ENCODE measurements at regions not wholly inside any gene's neighbourhood (a gene's known extent, or its start where the extent isn't known, plus 50 kb on each side); places are given as distances from the start of the nearest gene placed in this dataset.

DNA sequence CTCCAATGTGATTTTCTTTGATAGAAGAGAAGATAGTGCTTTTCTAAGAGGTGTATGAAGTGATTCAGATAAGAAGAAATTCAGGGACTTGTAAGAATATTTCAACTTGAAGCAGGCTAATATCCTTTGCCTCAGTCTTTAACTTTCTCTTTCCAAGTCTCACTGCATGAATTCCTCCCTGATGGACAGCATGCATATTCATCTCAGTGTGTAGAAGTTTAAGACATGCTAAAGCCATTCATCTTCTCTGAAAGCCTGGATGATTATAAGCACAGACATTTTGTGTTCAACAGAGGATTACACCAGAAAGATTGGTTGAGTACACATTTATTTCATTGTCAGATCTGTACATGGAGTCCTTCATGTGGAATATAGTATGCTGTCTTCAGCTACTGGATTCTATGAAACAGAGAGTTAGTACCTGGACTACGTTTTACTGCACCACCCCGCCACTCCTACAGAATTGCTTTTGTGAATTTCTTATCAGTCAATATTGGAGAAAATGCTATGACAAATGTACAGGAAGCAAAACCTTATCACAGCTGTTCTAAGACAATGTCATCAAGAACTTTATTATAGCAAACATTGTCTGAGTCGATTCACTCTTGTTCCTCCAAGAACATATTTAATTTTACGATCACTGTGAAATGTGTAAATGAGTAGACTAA, 1346.1 kb downstream of the OTOL1 start:
- TF ChIP-seq, protein P1, sequence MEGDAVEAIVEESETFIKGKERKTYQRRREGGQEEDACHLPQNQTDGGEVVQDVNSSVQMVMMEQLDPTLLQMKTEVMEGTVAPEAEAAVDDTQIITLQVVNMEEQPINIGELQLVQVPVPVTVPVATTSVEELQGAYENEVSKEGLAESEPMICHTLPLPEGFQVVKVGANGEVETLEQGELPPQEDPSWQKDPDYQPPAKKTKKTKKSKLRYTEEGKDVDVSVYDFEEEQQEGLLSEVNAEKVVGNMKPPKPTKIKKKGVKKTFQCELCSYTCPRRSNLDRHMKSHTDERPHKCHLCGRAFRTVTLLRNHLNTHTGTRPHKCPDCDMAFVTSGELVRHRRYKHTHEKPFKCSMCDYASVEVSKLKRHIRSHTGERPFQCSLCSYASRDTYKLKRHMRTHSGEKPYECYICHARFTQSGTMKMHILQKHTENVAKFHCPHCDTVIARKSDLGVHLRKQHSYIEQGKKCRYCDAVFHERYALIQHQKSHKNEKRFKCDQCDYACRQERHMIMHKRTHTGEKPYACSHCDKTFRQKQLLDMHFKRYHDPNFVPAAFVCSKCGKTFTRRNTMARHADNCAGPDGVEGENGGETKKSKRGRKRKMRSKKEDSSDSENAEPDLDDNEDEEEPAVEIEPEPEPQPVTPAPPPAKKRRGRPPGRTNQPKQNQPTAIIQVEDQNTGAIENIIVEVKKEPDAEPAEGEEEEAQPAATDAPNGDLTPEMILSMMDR (IDR thresholded peaks at IDR 0.05; ENCODE audit: low read depth, low read length, missing control alignments) = no peak
- DNase-seq (ENCODE audit: extremely low read depth, low read depth) = no peak
- no peak overlapping the region for H3K4me3 ChIP-seq (replicated peaks; ENCODE audit: low read depth, low read length)

DNA sequence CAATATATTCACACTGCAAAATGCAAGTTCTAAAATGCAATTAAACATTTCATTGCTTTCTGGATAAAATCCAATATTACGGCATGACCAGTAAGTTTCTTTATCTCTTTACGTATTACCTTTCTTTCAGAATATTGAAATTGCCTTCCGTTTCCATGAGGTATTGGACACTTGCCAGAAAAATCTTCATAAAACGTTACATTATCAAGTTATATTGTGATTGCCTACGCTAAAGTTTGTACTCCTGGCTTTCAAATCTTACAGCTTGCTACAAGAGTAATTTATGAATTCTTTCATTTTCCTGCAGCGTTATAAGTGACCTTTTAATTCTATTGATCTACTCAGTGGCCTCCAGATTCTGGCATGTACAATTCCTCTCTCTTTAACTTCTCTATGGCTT, 1349.3 kb downstream of the OTOL1 start:
- H3K4me3 ChIP-seq (replicated peaks; ENCODE audit: low read depth, low read length) = no peak overlapping the region
- DNase-seq (ENCODE audit: extremely low read depth, low read depth) = no peak
- TF ChIP-seq, protein P1 (IDR thresholded peaks at IDR 0.05; ENCODE audit: low read depth, low read length, missing control alignments) = no peak

DNA sequence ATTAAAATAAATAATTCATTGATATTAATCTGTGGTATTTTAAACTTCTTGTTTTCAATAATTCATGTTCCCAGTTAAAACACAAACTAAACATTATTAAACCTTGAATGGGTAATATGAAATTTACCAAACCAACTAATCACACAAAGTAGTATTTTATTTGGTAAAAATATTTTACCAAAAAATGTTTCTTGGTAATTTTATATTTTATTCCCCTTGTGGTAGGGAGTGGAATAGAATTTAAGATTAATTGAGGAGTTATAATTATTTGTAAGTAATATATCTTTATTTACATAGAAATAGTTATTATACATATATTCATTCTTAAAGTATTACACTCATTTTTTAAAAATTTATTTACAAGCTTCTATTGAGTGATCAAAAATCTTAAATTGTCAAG, 1350.9 kb downstream of the OTOL1 start:
- DNase-seq (ENCODE audit: extremely low read depth, low read depth) = no peak
- H3K4me3 ChIP-seq (replicated peaks; ENCODE audit: low read depth, low read length) = no peak overlapping the region
- TF ChIP-seq, protein P1 (IDR thresholded peaks at IDR 0.05; ENCODE audit: low read depth, low read length, missing control alignments) = no peak

DNA sequence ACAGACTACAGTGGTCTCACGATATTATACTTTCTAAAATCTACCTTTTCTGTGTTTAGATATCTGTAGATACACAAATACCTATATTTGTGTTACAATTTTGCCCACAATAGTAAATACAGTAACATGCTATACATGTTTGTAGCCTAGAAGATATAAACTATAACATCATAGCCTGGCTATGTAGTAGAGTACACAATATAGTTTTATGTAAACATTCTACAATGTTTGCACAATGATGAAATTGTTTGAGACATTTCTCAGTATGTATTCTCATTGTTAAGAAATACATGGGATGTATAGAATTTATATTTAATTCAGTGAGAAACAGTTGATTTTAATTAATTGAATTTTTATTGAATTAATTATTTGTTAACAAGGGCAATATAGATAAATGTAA, 1367.0 kb downstream of the OTOL1 start:
- DNase-seq (ENCODE audit: extremely low read depth, low read depth) = no peak
- no peak overlapping the region for H3K4me3 ChIP-seq (replicated peaks; ENCODE audit: low read depth, low read length)
- TF ChIP-seq, protein P1 (IDR thresholded peaks at IDR 0.05; ENCODE audit: low read depth, low read length, missing control alignments) = no peak

DNA sequence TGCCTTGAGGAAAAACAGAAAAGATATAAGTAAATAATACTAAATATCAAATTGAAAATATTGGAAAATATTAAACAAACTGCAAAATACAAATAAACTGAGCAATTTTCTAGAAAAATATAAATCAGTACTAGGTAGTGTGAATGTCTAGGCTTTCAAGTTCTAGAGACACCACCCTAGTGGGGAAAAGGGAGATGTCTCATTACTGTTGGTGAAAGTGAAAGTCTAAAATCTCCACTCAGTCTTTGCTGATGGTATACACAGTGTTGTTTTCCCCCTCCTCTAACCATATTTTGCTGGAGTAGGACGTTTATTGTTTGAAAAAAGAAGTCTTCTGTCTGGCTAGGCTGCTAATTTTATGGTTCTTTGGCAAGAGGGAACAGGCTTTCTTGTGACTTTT, 1368.9 kb downstream of the OTOL1 start:
- H3K4me3 ChIP-seq (replicated peaks; ENCODE audit: low read depth, low read length) = no peak overlapping the region
- no peak for DNase-seq (ENCODE audit: extremely low read depth, low read depth)
- TF ChIP-seq, protein P1 (IDR thresholded peaks at IDR 0.05; ENCODE audit: low read depth, low read length, missing control alignments) = no peak

DNA sequence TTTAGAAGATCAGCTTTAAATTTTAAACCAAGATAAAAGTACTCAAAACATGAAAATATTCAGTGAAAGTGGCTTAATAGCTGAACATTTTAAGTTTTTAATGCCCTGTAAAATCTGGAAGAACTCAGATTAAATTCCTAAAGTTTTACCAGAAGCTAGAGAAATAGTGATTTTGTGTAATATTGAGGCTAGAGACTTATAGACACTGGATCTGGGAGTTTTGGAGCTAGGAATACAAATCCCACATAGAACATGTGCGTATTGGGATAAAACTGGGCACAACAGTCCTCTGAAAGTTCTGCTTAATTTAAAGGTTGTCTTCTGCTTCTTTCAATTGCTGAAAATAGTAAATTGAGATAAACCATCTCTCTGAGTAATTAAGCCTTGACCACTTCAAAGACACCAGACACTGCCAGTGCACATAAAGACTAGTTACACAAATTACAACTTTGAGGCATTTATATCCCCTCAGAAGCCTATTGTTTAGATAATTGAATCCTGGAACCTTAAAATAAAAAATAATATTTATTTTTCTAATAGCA, 1382.5 kb downstream of the OTOL1 start:
- H3K4me3 ChIP-seq (replicated peaks; ENCODE audit: low read depth, low read length) = no peak overlapping the region
- no peak for DNase-seq (ENCODE audit: extremely low read depth, low read depth)
- TF ChIP-seq, protein P1 (IDR thresholded peaks at IDR 0.05; ENCODE audit: low read depth, low read length, missing control alignments) = no peak

DNA sequence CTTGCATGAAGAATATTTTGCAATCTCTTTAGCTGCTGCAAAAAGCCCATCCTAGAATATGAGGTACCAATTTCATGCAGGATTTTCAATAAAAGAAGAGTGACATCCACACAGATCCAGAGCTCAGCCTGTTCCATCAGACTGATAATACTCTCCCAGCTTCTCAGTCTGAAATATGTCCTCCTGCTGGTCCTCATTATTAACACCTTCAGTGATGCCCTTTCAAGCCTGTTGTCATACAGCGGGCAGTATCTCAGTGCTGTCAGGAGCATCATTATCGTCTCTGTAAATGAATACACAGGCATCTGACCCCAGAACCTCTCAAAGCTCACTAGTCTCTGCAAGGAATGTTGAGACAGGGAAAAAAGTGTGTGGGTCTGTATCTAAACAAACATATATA, 1387.8 kb downstream of the OTOL1 start:
- no peak for DNase-seq (ENCODE audit: extremely low read depth, low read depth)
- H3K4me3 ChIP-seq (replicated peaks; ENCODE audit: low read depth, low read length) = no peak overlapping the region
- TF ChIP-seq, protein P1 (IDR thresholded peaks at IDR 0.05; ENCODE audit: low read depth, low read length, missing control alignments) = no peak
